CD4-positive, alpha-beta T cell treated with Interleukin-17A for 1 hour (primary cell): ENCODE measurements at regions not wholly inside any gene's neighbourhood (a gene's known extent, or its start where the extent isn't known, plus 50 kb on each side); places are given as distances from the start of the nearest gene placed in this dataset.
"Not testable (repeated sequence)": the region's sequence is repeated elsewhere in the genome, so short reads cannot be mapped to it uniquely, and the experiment has no call there.

Experiments used
- DNase-seq: peaks from one replicate; pipeline ENCODE4 v3.0.0-alpha.2; 2020

DNA sequence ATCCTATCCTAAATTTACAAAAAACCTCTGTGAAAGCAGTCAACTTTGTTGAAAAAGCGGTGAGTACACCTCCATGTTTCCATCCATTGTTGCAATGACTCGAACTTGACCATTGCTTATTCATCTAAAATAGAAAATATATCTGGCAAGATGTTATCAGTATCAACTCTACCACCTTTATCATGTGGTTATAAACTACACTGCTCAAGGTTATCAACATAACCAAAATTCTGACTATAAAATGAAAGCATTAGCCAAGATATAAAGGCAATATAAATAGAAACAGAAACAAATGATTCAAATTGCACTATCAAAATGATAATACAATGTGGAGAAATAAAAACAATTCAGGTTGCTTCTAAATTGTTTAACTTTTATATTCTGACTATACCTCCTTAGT is 150.0 kb downstream of the AVL9 start:
- not testable (repeated sequence) for DNase-seq

DNA sequence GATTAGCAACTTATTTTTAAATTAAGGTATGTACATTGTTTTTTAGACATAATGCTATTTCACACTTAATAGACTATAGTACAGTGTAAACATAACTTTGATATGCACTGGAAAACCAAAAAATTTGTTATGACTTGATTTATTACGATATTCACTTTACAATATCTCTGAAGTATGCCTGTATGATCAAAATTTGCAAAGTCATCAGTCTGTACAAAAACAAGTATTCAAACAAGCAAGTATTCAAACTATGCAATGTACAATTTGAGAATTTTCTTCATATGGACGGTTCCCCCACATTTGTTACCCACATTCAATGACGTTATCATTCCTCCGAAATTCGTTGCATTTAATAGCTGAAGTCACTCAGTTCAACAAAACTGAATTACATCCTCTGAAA is 147.9 kb downstream of the AVL9 start:
- DNase-seq: no peak

DNA sequence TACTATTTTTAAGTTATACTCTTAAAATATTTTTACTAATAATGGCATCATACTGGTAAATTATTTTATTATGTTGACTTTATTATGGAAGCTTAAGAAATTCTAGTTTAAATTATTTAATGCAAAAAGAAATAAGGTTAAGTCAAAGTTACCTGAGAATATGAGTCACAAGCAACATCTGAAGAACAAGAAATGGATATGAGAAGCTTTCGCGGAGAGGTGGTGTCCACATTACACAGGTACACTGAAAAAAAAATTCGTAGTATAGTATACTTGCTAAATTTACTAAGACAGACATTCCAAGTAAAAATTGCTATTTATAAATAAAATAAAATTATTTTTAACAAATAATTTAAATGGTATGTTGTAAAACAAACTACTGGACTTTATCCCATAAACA is 143.8 kb downstream of the AVL9 start:
- no peak for DNase-seq

DNA sequence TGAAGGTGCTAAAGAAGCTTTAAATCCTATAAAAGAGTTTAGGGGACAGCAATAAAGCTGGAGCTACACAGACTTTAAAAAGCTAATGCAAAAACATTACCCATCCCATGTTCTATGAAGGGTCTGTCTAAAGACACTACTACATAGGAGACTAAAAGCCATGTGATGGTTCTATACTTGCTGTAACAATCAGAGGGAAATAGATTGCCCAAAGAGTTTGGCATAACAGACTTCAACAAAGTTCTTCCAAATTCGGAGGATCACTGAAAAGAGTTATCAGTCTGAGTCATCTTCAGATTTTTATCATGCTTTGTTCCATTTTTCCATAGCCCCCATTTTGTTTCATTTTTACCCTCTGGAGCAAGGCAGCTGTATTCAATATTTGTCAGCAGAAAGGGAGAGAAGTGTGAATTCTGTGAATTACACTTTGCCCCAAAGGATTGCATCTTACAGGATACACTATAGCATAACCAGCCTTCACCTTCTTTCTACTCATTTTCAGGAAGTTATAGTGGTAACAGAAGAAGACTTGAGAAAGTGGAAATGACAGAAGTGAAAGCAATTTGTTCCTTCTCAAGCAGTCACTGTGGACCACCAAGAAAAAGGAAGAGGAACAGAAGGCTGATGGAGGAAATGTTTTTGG is 143.3 kb downstream of the AVL9 start:
- DNase-seq: peak; percentile 1
